ENCODE measurements at regions not wholly inside any gene's neighbourhood (a gene's known extent, or its start where the extent isn't known, plus 50 kb on each side); places are given as distances from the start of the nearest gene placed in this dataset.
A peak's percentile ranks its signal among the peaks of the same experiment; 100 is the strongest.

GRCh38 chr20:10724449-10725173, 50.8 kb upstream of the JAG1 start:
- DNase-seq (ENCODE audit: low spot score): no peak

GRCh38 chr20:10728873-10729670, 55.3 kb upstream of the JAG1 start:
- no peak for DNase-seq (ENCODE audit: low spot score)

GRCh38 chr20:10729785-10730184, 56.0 kb upstream of the JAG1 start:
- no peak for DNase-seq (ENCODE audit: low spot score)

- DNase-seq (ENCODE audit: low spot score): no peak
Measured at GRCh38 chr20:10730629-10731183, 56.9 kb upstream of the JAG1 start.

- DNase-seq (ENCODE audit: low spot score): no peak
Measured at GRCh38 chr20:10731190-10731965, 57.6 kb upstream of the JAG1 start.

GRCh38 chr20:10733122-10733521, 59.3 kb upstream of the JAG1 start:
- no peak for DNase-seq (ENCODE audit: low spot score)

- DNase-seq (ENCODE audit: low spot score): no peak
Measured at GRCh38 chr20:10735195-10735949, 61.6 kb upstream of the JAG1 start.

GRCh38 chr20:10739134-10739533, 65.3 kb upstream of the JAG1 start:
- DNase-seq (ENCODE audit: low spot score): no peak

GRCh38 chr20:10739566-10739965, 65.8 kb upstream of the JAG1 start:
- peak; percentile 49 for DNase-seq (ENCODE audit: low spot score)

- no peak for DNase-seq (ENCODE audit: low spot score)
Measured at GRCh38 chr20:10741060-10741459, 67.3 kb upstream of the JAG1 start.

- DNase-seq (ENCODE audit: low spot score): no peak
Measured at GRCh38 chr20:10745790-10746189, 72.0 kb upstream of the JAG1 start.

- DNase-seq (ENCODE audit: low spot score): no peak
Measured at GRCh38 chr20:10747019-10747418, 73.2 kb upstream of the JAG1 start.

GRCh38 chr20:10749084-10749483, 75.3 kb upstream of the JAG1 start:
- no peak for DNase-seq (ENCODE audit: low spot score)

GRCh38 chr20:10752206-10752605, 78.4 kb upstream of the JAG1 start:
- DNase-seq (ENCODE audit: low spot score): no peak

- no peak for DNase-seq (ENCODE audit: low spot score)
Measured at GRCh38 chr20:10754824-10755223, 81.0 kb upstream of the JAG1 start.

GRCh38 chr20:10758446-10758845, 84.6 kb upstream of the JAG1 start:
- DNase-seq (ENCODE audit: low spot score): no peak

- DNase-seq (ENCODE audit: low spot score): no peak
Measured at GRCh38 chr20:10761232-10761631, 87.4 kb upstream of the JAG1 start.

- DNase-seq (ENCODE audit: low spot score): no peak
Measured at GRCh38 chr20:10761786-10762185, 88.0 kb upstream of the JAG1 start.

- no peak for DNase-seq (ENCODE audit: low spot score)
Measured at GRCh38 chr20:10762216-10762615, 88.4 kb upstream of the JAG1 start.

GRCh38 chr20:10763112-10763511, 89.3 kb upstream of the JAG1 start:
- DNase-seq (ENCODE audit: low spot score): no peak

GRCh38 chr20:10769700-10770099, 95.9 kb upstream of the JAG1 start:
- DNase-seq (ENCODE audit: low spot score): no peak

GRCh38 chr20:10770753-10771152, 97.0 kb upstream of the JAG1 start:
- DNase-seq (ENCODE audit: low spot score): no peak
